ENCODE measurements at regions not wholly inside any gene's neighbourhood (a gene's known extent, or its start where the extent isn't known, plus 50 kb on each side); places are given as distances from the start of the nearest gene placed in this dataset.
"Not testable (repeated sequence)": the region's sequence is repeated elsewhere in the genome, so short reads cannot be mapped to it uniquely, and the experiment has no call there.

- Histone ChIP-seq H3K9ac (no peak overlapping the region), H3K4me3 (no peak overlapping the region), H3K4me2 (no peak overlapping the region), H3F3A (ENCODE audit: low read depth) (no peaks in the 10 kb centered on the region), H4K20me1 (ENCODE audit: low read depth) (no peaks in the 10 kb centered on the region), H3K36me3 (no peaks in the 10 kb centered on the region), H3K79me2 (ENCODE audit: low read depth) (no peaks in the 10 kb centered on the region), H2AFZ (replicated peaks) (no peak overlapping the region), H3K27ac (no peak overlapping the region), H3K9me3 (ENCODE audit: low read depth) (no peaks in the 10 kb centered on the region), H3K4me1 (no peaks in the 10 kb centered on the region), H3K27me3 (no peaks in the 10 kb centered on the region)
- H3K4me1 Mint-ChIP-seq, result peaks cover 20% of the 10 kb centered on the region
- H3K27ac Mint-ChIP-seq, result no peak overlapping the region
- peaks cover 8% of the 10 kb centered on the region for H3K9me3 Mint-ChIP-seq
- no peaks in the 10 kb centered on the region for H3K36me3 Mint-ChIP-seq
- no peak for DNase-seq (ENCODE audit: low spot score)
- TF ChIP-seq EZH2 (IDR thresholded peaks at IDR 0.05) (no peak), EZH2phosphoT487 (IDR thresholded peaks at IDR 0.05) (no peak)
- TF ChIP-seq, protein P1, sequence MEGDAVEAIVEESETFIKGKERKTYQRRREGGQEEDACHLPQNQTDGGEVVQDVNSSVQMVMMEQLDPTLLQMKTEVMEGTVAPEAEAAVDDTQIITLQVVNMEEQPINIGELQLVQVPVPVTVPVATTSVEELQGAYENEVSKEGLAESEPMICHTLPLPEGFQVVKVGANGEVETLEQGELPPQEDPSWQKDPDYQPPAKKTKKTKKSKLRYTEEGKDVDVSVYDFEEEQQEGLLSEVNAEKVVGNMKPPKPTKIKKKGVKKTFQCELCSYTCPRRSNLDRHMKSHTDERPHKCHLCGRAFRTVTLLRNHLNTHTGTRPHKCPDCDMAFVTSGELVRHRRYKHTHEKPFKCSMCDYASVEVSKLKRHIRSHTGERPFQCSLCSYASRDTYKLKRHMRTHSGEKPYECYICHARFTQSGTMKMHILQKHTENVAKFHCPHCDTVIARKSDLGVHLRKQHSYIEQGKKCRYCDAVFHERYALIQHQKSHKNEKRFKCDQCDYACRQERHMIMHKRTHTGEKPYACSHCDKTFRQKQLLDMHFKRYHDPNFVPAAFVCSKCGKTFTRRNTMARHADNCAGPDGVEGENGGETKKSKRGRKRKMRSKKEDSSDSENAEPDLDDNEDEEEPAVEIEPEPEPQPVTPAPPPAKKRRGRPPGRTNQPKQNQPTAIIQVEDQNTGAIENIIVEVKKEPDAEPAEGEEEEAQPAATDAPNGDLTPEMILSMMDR (IDR thresholded peaks at IDR 0.05), result no peak
- H3K27me3 Mint-ChIP-seq (ENCODE audit: insufficient read depth, low read depth), result peaks cover 16% of the 10 kb centered on the region
- H3K4me3 Mint-ChIP-seq, result no peak overlapping the region
Measured at GRCh38 chr2:128613876-128614275, 295.2 kb upstream of the HS6ST1 start.

GRCh38 chr2:128614907-128615306 lies 296.2 kb upstream of the HS6ST1 start:
- H3K27ac ChIP-seq; H3F3A ChIP-seq (ENCODE audit: low read depth); H3K4me3 Mint-ChIP-seq; H3K9me3 ChIP-seq (ENCODE audit: low read depth); H3K36me3 Mint-ChIP-seq; DNase-seq (ENCODE audit: low spot score); H3K9me3 Mint-ChIP-seq; H3K4me1 ChIP-seq; H3K79me2 ChIP-seq (ENCODE audit: low read depth); H3K4me3 ChIP-seq; H2AFZ ChIP-seq (replicated peaks); H3K36me3 ChIP-seq; H4K20me1 ChIP-seq (ENCODE audit: low read depth); H3K9ac ChIP-seq; H3K27ac Mint-ChIP-seq; H3K27me3 ChIP-seq; H3K4me2 ChIP-seq: not testable (repeated sequence)
- peaks cover 16% of the 10 kb centered on the region for H3K27me3 Mint-ChIP-seq (ENCODE audit: insufficient read depth, low read depth)
- H3K4me1 Mint-ChIP-seq, result peaks cover 18% of the 10 kb centered on the region

DNA sequence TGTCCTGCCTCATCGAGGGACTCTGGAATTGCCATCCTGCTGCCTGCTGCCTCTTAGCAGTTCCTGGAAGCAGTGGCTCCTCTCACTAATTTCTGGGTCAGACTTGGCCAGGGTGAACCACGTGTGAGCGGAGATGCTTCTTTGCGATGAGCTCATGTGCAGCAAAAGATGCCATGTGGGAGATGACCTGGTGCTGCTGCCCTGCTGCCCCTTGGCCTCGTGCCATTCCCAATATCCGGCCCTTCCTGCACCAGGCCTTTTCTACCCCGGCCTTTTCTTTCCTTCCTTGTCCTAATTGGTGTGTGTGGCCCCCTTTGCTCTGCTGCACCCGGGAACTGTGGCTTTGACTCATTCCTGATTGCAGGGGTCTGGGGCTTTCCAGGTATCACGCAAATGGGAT lies 296.9 kb upstream of the HS6ST1 start:
- no peak for DNase-seq (ENCODE audit: low spot score)
- Histone ChIP-seq H3K4me2 (no peak overlapping the region), H3K27ac (no peak overlapping the region), H3K27me3 (no peaks in the 10 kb centered on the region), H3K4me1 (no peaks in the 10 kb centered on the region), H3K79me2 (ENCODE audit: low read depth) (no peaks in the 10 kb centered on the region), H3K4me3 (no peak overlapping the region), H3K9ac (no peak overlapping the region), H3K9me3 (ENCODE audit: low read depth) (no peaks in the 10 kb centered on the region), H3K36me3 (no peaks in the 10 kb centered on the region), H3F3A (ENCODE audit: low read depth) (no peaks in the 10 kb centered on the region), H2AFZ (replicated peaks) (no peak overlapping the region), H4K20me1 (ENCODE audit: low read depth) (no peaks in the 10 kb centered on the region)
- Mint-ChIP-seq H3K36me3 (no peaks in the 10 kb centered on the region), H3K9me3 (peaks cover 8% of the 10 kb centered on the region), H3K4me3 (no peak overlapping the region), H3K27ac (peak overlapping the region; percentile 41), H3K4me1 (peaks cover 18% of the 10 kb centered on the region), H3K27me3 (ENCODE audit: insufficient read depth, low read depth) (peaks cover 14% of the 10 kb centered on the region)
- TF ChIP-seq, protein P1 (IDR thresholded peaks at IDR 0.05), result no peak
- TF ChIP-seq EZH2 (IDR thresholded peaks at IDR 0.05), result no peak
- TF ChIP-seq EZH2phosphoT487 (IDR thresholded peaks at IDR 0.05), result no peak

DNA sequence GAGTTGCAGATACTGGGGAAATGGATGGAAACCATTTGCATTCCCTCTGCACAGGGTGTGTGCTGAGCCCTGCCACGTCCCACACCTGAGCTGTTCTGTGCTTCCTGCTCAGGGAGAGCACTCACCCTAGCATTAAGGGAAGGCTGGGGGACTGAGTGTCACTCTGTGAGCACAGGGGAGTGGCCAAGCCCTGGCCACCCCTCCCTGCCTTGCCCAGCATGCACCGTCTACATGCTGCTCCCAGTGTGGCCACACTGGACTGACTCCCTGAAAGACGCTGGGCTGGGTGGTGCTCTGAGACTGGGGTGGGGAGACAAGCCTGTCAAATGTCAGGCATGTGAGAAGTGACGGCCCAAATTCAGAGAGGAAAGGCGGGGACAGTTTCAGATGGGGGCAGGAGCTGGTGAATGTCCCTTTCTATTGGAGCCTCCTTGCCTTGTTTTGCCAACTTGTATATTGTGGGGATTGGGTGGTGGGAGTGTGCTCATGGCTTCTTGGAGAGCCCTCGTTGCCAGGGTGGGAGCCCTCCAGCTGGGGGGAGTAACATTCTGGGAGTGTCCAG lies 298.4 kb upstream of the HS6ST1 start:
- H3K27ac Mint-ChIP-seq, result no peak overlapping the region
- Histone ChIP-seq H2AFZ (replicated peaks) (no peak overlapping the region), H3F3A (ENCODE audit: low read depth) (no peaks in the 10 kb centered on the region), H3K9me3 (ENCODE audit: low read depth) (no peaks in the 10 kb centered on the region), H3K4me1 (no peaks in the 10 kb centered on the region), H3K36me3 (no peaks in the 10 kb centered on the region), H3K4me3 (no peak overlapping the region), H4K20me1 (ENCODE audit: low read depth) (no peaks in the 10 kb centered on the region), H3K79me2 (ENCODE audit: low read depth) (no peaks in the 10 kb centered on the region), H3K4me2 (no peak overlapping the region), H3K27ac (no peak overlapping the region), H3K9ac (no peak overlapping the region), H3K27me3 (no peaks in the 10 kb centered on the region)
- TF ChIP-seq EZH2phosphoT487 (IDR thresholded peaks at IDR 0.05), result no peak
- no peak for TF ChIP-seq EZH2 (IDR thresholded peaks at IDR 0.05)
- TF ChIP-seq, protein P1 (IDR thresholded peaks at IDR 0.05), result no peak
- no peak overlapping the region for H3K4me3 Mint-ChIP-seq
- DNase-seq (ENCODE audit: low spot score), result no peak
- peaks cover 13% of the 10 kb centered on the region for H3K4me1 Mint-ChIP-seq
- no peaks in the 10 kb centered on the region for H3K36me3 Mint-ChIP-seq
- H3K27me3 Mint-ChIP-seq (ENCODE audit: insufficient read depth, low read depth), result peaks cover 19% of the 10 kb centered on the region
- H3K9me3 Mint-ChIP-seq, result peaks cover 13% of the 10 kb centered on the region

Data from neural progenitor cell (in vitro differentiated cells).